GM19467 (cell line): ENCODE measurements at regions not wholly inside any gene's neighbourhood (a gene's known extent, or its start where the extent isn't known, plus 50 kb on each side); places are given as distances from the start of the nearest gene placed in this dataset.

Experiments used
- ATAC-seq: cut with Tn5 transposase; IDR thresholded peaks from one replicate; pipeline ENCODE4 v1.9.1; 2021; ENCODE audit warnings: mild to moderate bottlenecking, moderate library complexity; ENCODE audit not compliant: unreplicated experiment

DNA sequence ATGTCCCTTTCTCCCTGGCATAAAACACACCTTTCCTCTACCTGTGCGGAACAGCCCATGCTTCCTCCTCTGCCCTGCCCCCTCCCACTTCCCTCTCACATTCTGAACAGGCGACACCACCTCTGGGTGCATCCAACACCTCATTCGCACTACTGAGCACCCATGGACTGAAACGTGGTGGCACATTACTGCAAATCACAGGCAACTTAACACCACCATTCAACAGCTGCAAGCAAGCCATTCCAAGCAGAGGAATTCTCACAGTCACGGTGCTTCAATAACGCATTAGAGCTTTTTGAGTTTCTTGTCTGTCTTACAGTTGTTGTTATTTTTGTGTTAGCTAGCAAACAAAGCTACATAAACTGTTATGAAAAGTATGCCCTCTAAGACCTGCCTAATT lies 298.2 kb upstream of the TAS2R1 start:
- no peak for ATAC-seq

DNA sequence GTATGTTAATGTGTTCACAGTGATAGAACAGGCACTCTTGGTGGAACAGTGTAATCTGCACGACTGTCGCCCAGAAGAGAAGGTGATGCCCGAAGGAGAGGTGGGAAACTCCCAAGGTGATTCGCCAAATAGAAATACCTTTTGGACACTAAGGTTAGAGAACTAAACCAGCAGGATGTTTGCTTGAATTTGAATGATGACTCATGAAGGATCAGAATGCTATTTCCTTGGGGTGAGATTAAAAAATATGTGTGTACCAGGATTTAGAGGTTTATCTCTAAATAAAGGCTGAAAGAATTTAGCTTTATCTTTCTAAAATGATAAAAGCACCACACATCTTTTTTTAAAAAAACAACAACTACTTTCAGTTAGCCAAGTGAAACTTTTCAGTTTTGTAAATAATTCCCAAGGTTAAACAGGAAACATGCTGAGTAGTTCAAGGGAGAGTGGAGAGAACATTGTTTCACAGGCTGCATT lies 297.4 kb upstream of the TAS2R1 start:
- ATAC-seq: no peak

DNA sequence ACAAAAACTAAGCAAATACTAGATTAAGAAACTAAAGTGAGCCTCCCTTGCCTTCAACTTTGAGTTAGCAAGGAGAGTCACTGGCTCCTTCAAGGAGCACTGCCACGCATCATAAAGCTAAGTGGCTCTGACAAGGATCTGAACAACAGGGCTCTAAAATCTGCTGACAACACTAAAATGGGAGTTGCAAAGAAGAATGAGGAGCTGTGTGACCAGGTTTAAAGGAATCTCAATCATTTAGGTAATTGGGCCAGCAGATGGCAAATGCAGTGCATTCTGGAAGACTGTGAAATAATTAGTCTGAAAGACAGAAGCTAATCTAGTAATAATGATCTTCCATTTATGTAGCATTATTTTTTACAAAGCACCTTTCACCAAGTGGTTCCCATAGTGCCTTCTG lies 297.0 kb upstream of the TAS2R1 start:
- ATAC-seq: no peak

DNA sequence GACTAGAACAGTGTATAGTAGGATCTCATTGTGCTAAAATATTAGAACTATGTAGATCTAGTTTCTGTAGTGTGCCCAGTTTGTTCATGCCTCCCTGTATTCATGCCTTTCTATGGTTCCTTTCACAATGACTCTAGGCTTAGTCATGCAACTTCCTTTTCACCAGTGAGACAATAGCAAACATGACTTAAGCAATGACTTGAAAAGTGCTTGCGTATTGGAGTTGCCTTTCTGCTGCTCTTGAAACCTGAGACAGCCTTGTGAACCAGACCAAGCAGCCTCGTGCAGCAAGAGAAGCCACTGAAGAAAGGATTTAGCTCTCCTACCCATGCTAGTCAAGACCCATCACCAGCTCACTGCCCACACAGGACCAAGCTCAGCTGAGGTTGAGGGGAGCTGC lies 294.5 kb upstream of the TAS2R1 start:
- peak; percentile 56 for ATAC-seq

DNA sequence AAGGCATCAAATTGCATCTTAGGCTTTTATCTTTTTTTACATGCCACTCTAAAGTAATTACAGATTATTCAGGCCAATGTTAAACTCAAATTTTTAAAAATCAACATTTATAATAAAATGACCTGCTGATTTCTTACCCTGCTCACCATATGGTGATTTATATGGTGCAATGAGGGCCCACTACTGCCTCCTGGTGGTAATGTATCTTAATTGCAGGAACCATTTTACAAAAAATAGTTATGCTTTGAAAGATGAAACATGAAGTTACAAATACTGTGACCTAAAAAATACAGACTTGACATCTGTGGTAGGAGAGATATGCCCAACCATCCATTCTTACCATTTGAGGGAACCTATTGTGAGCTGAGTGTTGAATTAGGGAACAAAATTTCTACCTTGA lies 292.6 kb upstream of the TAS2R1 start:
- no peak for ATAC-seq

DNA sequence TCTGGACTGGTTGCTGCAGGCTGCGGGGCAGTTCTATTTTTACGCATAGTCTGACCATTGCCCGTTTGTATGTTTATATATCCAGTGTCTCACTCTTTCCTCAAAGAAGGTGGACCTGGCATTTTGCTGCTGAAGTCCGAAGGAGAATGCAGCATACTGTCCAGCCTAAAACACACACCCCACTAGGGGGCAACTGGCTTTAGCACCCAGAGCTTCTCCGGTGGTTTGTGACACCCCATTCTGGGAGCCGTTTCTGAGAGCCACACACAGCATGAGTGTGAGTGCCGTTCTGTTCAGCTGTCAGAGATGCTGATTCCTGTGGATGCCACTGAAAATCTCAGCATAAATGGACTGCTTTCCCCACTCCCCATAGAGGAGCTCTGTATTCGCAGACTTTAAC lies 290.5 kb upstream of the TAS2R1 start:
- no peak for ATAC-seq

DNA sequence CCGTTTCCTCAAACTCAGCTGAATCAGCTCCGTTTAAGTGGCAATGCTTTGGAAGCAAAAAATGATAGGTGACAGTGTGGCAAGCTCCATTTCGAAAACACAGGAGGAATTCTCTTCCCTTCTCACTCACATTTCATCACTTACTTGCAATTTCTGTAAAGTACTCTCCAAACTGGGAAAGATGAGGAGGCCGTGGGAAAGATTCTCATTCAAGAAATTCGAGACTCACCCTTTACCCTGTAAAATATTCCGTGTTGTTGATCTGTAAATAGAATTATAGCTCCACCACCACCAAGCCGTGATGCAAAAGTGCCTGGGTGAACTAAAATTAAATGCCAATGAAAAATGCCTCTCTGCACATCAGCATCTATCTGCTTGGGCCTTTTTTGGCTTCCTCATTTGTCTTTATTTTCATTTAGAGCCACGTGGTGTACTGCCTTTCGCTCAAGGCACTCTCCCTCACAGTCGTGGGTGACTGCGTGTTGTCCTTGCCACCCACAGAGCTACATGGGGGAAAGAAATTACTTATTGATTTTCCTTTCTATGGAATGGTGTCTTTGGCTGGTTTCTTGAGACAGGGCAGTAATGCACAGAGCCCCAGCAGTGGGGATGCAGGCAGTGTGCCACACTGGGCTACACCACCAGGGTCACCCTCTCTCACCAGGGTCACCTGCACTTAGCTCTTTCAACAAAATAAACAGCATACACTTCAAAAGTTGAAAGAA lies 289.3 kb upstream of the TAS2R1 start:
- ATAC-seq: no peak

DNA sequence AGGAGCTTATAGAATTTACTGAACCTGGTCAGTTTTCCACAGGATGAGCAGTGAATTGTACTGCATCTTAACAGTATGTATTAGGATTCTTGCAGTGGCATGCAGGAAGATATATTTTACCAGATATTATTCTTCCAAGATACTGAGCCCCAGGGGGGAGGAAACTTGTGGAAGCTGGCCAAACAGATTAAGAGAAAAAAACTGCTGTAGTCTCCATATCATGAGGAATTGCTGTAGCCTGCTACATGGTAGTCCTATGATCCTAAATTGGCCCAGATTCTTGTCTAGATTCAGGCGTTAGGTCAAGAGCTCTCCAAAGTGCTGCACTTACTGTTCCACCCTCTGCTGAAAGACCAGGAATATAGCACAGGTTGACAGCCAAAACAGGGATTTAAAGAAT lies 275.5 kb upstream of the TAS2R1 start:
- ATAC-seq: no peak

DNA sequence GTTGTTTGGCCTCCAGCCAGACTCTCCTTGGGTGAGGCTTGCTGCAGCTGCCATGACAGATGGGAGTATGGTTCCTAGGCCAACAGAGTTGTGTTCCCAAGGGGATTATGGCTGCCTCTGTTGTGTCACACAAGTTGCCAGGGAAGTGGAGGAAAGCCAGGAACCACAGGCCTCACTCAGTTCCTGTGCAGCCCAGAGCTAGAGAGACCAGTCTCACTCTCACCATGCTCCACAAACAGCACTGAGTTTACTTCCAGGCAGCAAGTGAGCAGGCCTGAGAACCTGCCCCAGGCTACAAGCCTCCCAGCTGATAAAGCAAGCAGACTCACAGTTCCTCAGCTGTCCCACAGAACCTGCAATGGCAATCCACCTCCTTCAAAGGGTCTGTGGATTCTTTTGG lies 273.6 kb upstream of the TAS2R1 start:
- ATAC-seq: no peak

DNA sequence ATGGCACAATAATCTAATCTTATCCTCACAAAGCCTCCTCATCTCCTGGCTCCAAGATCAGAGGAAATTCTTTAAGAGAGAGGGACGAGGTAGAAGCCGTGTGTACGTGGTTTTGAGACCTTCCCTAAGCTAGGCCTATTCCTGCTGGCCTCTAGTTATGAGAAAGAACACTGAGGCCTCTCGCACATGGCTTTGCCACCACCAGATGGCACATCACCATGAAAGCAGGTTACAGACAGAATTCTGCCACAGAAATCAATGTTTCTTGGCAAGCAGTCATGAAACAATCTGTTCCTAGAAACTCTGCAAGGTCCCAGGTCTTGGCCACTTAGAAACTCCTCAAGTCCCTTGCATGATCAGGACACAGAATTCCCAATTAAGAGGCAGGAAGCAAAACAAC lies 268.2 kb upstream of the TAS2R1 start:
- peak; percentile 53 for ATAC-seq

DNA sequence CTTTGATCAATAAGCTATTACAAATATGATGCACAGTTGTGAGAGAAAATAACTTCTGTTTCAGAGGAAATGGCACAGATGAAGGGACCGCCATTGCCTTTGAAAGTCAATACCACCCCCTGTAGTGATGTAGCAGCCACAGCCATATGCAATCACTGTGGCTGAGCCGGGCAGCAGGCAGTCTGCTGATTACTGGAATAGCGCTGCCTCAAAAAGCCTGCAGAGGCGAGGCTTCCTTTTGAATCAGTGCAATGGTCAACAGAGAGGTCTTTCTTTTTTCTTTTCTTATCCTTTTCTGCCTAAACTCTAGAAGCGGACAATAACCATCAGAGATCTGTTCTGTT lies 265.1 kb upstream of the TAS2R1 start:
- no peak for ATAC-seq

DNA sequence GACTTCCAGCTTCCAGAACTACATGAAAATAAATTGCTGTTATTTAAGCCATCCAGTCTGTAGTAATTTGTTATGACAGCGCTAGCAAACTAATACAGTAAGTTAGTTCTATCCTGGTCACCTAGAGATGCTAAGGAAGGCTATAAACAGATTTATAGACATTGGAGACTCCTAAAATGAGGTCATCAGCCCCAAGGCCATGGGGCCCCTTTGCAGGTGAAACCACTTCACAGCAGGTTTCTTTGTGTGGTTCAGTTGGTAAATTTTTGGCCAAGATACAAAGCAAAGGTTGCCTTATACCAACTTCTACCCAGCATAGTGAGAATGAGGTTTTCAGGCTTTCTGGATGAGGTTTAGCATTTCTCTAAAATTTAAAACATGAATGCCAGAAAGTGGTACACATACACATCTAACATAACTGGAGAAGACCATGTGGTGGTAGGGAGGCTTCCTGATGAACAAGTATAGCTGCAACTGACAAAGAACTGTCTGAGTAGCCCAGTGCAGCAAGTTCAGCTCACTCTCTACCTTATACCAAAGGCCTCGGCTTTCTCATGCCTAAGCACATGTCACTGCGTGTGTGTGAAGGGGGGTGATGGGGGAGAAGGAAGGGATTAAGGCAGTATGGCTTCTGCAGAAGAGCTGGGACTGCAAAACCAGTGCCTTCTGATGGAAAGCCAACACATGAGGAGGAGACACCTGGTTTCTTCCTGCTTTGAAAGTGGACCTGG lies 264.6 kb upstream of the TAS2R1 start:
- no peak for ATAC-seq

DNA sequence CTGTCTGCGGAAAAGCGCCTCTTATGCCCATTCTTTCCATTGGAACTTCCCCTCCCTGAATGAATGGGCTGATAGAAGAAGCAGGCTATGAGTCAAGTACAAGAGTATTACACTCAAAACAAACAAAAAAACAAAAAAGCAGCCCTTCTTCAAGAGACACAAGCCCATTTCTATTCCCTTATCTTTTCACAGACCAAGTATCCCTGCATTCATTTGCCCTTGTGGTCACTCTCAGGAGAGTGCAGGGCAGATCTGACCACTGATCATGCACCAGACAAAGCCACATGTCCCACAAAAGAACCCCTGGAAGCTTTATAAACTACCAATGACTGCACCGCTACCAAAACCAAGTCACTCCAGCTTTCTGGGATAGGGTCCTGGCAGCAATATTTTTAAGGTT lies 262.5 kb upstream of the TAS2R1 start:
- ATAC-seq: no peak

DNA sequence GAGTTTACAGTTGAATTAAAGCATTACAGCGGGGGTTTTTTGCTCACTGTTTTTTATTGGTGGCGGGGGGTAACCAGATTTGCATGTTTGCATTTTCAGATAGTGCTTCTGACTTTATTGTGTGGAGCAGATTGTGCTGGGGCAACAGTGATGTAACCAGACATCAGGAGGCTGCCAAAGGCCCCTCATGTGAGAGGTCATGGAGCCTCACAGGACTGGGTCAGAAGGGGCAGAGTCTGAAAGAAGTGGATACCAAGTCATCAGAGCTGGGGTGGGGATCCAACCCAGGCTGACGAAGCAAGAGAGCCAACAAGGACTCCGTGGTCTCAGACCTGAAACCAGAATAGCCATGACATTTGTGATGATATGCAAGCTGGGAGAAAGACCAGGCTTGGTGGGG lies 259.4 kb upstream of the TAS2R1 start:
- no peak for ATAC-seq

DNA sequence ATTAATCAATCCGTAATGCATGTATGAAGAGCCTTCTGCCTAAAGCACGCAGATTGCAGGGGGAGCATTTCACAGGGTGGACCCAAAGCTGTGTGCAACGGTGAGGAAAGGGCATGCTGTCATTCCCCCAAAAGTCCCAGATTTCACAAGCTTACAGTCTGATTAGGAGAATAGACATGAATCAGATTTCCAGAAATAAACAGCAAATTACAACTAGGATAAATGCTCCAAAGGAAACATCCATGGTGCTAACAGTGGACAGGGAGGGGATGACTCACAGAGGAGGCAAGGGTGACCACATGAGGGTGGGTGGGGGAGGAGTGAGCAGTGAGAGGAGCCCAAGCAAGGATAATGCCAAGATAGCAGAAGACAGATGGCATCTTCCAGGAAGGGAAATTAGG lies 258.4 kb upstream of the TAS2R1 start:
- no peak for ATAC-seq

DNA sequence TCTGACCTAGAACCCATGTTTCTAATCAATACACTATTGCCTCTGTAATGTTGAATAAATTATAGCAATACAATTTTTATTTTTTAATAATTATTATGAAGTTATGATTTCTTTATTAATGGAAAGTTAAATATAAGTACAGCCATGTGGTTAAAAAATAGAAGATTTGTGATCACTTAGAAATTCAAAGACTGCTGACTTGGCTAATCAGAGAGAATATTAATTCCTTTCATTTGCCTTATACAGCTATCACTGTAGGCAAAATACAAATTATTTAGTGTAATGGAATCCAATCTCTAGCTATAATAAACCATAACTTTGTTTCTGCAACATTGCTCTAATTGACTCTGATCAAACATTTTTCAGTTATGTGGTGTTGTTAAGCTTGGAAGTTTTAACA lies 255.0 kb upstream of the TAS2R1 start:
- ATAC-seq: no peak

DNA sequence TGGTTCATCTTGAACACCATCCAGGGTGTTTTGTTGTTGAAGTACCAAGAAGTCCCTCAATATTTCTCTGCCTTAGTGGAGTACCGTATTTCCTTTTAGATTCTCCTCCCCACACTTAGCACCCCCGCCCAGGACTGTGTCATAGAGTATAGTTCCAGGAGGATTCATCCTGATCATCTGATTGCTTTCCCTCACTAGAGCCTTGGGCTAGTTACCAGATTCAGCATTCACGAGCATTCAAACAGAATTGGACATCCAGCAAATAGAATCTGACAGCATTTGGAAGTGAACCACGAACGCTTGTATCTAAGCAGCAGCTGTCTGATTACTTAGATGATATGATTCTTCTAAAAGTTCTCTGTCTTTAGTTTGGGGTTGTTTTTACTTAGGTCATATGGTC lies 248.1 kb upstream of the TAS2R1 start:
- ATAC-seq: no peak

DNA sequence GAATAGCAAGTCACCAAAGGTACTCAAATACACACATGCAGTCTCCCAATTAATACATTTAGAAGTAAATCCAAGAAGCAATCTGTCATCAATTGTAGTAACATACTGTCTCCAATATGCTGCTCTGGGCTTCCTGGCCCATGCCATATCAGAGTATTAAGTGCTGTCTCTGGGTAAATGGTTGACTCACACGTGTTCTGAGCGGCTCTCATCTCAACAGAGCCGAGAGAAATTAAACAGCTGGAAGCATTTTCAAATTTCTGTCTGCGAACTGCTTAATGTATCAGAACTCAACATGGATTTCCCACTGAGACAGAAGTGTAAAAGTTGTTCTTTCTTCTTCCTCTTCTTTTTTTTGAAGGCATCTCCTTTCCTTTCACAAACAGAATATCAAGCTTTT lies 247.3 kb upstream of the TAS2R1 start:
- no peak for ATAC-seq

DNA sequence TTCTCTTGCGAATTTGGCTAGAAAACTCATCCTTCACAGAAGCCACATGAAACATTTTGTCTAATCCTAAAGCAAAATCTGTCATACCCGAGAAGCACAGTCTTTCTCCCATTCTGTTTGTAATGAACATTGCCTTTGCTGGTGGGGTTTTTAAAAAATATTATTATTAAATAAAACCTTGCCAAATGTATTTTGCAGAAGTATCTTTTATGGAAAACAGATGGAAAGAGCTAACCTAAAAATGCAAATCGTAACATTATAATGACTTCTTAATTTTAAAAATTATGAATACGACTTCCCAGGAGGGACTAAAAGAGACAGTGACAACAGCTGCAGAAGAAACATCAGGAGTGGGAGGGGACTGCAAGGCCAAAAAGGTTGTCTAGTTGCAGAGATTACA lies 246.3 kb upstream of the TAS2R1 start:
- no peak for ATAC-seq

DNA sequence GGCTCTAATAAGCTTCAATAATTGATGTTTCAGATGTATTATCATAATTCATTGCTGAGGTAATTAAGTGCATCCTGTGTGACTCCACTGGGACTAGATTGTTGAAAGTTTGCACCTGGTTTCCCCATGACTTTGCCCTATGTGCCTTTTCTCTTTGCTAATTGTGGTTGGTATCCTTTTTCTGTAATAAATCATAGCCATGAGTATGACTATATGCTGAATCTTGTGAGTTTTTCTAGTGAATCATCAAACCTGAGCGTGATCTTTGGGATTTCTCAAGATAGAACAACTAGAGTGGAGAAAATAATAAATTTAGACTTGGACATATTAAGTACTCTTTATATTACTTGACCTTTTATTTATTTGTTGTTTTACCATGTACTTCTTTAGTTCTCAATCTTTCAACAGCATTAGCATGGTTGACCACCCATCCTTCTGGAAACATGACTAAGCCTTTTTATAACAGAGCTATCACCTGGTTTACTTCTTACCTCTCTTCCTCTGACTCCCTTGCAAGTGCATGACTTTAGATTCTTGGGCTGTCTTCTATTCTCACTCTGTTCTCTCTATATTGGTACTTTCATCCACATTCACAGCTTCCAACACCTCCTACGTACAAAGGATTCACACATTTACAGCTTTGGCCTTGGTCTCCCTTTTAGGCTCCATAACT lies 239.6 kb upstream of the TAS2R1 start:
- ATAC-seq: no peak

DNA sequence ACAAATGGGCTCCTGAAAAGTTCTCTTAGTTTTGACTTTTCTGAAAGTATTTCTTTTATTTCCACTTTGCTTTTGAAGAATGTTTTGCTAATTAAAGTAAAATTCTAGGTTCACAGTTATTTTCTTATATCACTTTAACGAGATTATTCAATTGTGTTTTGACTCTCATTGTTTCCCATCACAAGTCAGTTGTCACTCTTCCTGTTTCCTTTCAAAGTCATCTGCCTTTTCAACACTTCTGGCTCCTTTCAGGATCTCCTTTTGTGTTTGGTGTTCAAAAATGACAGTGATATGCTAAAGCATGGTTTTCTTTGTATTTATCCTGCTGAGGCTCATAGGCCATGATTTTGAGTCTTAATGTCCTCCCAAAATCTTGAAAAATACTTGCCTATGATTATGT lies 235.4 kb upstream of the TAS2R1 start:
- no peak for ATAC-seq

DNA sequence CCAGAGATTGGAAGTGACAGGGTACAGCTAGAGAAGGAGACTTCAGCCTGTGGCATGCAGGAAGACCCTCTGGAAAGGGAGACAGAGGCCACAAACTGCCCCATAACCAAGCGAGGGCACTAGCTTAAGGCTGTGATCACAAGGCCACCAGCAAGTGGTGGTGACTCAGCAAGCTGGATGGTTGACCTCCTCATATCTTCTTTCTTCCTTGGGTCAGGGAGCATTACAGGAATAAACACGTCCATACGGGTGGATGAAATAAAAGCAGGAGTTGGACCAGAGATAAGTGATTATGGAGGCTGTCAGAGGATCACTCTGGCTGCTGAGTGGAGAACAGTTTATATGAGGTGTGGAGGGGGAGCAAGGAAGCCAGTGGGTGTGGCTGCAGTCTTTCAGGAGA lies 234.6 kb upstream of the TAS2R1 start:
- no peak for ATAC-seq
